Mammary epithelial cell (primary cell): ENCODE measurements at regions not wholly inside any gene's neighbourhood (a gene's known extent, or its start where the extent isn't known, plus 50 kb on each side); places are given as distances from the start of the nearest gene placed in this dataset.

Experiments
- CTCF ChIP-seq, 2 donors: IDR thresholded peaks in 1 of 2; conservative IDR thresholded peaks in 1 of 2; 2 replicates each; pipeline ENCODE4 v1.5.1; 2011 to 2012; ENCODE audit warnings: inconsistent platforms in 2 of 2, low read length in 2 of 2, mild to moderate bottlenecking in 2 of 2, control low read depth in 1 of 2, low read depth in 1 of 2; ENCODE audit not compliant: insufficient read depth in 1 of 2; ENCODE audit errors: extremely low read depth in 1 of 2
- EZH2 ChIP-seq: IDR thresholded peaks from 2 replicates; pipeline ENCODE4 v1.6.1; 2012; ENCODE audit warnings: low read length, inconsistent platforms, borderline replicate concordance

- TF ChIP-seq CTCF (conservative IDR thresholded peaks at IDR 0.05 in 1 of 2, IDR thresholded peaks at IDR 0.05 in 1 of 2; ENCODE audit: extremely low read depth in 1 of 2, insufficient read depth in 1 of 2, low read depth in 1 of 2, low read length in 2 of 2) (no peak), EZH2 (no peak)
These were observed 78.5 kb downstream of the MID1IP1 start for GRCh38 chrX:38879631-38880220.
